CD14-positive monocyte (primary cell): ENCODE measurements at regions not wholly inside any gene's neighbourhood (a gene's known extent, or its start where the extent isn't known, plus 50 kb on each side); places are given as distances from the start of the nearest gene placed in this dataset.

Experiments used
- DNase-seq, 3 donors: peaks; one replicate each; pipeline ENCODE4 v3.0.0-alpha.2; 2011 to 2022
- H2AFZ ChIP-seq: 2 replicates; pipeline ENCODE4 v1.6.0; 2012; ENCODE audit warnings: mild to moderate bottlenecking, low read depth, low read length, inconsistent platforms; ENCODE audit not compliant: insufficient read depth, poor library complexity, severe bottlenecking
- H3K27ac ChIP-seq, 2 donors: 1 replicate in 1 of 2; 2 replicates in 1 of 2; pipeline ENCODE4 v1.5.1; 2012 to 2013; ENCODE audit warnings: low read length in 2 of 2, control low read depth in 1 of 2, inconsistent platforms in 1 of 2, low read depth in 1 of 2, mild to moderate bottlenecking in 1 of 2
- H3K27me3 ChIP-seq, 2 donors: one replicate each; pipeline versions ENCODE4 v1.6.0 to v1.6.1; 2011 to 2013; ENCODE audit warnings: low read length in 2 of 2; ENCODE audit not compliant: control insufficient read depth in 2 of 2, insufficient read depth in 2 of 2
- H3K36me3 ChIP-seq, 2 donors: replicated peaks in 1 of 2; 1 replicate in 1 of 2; 2 replicates in 1 of 2; pipeline versions ENCODE4 v1.5.1 to v1.6.1; 2012 to 2013; ENCODE audit warnings: low read length in 2 of 2, control low read depth in 1 of 2, inconsistent platforms in 1 of 2, mild to moderate bottlenecking in 1 of 2; ENCODE audit not compliant: insufficient read depth in 2 of 2, control insufficient read depth in 1 of 2
- H3K4me1 ChIP-seq, 2 donors: 1 replicate in 1 of 2; 2 replicates in 1 of 2; pipeline versions ENCODE4 v1.5.1 to v1.6.1; 2012 to 2013; ENCODE audit warnings: low read length in 2 of 2, control low read depth in 1 of 2, inconsistent platforms in 1 of 2, mild to moderate bottlenecking in 1 of 2, moderate library complexity in 1 of 2; ENCODE audit not compliant: insufficient read depth in 2 of 2, control insufficient read depth in 1 of 2
- H3K4me2 ChIP-seq: replicated peaks from 2 replicates; pipeline ENCODE3; 2012; ENCODE audit warnings: low read length, moderate library complexity, mild to moderate bottlenecking; ENCODE audit not compliant: poor library complexity, severe bottlenecking; ENCODE audit errors: extremely low read depth
- H3K4me3 ChIP-seq, 3 experiments: fragments of 200-600 bp in 1 of 3; sonication (generic) in 1 of 3; replicated peaks in 1 of 3; 1 replicate in 2 of 3; 2 replicates in 1 of 3; pipeline ENCODE4 v1.5.1; 2011 to 2013; ENCODE audit warnings: low read length in 3 of 3, mild to moderate bottlenecking in 3 of 3, control low read depth in 2 of 3, low read depth in 2 of 3, inconsistent platforms in 1 of 3, moderate library complexity in 1 of 3
- H3K79me2 ChIP-seq: 2 replicates; pipeline ENCODE4 v1.6.0; 2012; ENCODE audit warnings: mild to moderate bottlenecking, control low read depth, inconsistent platforms, low read length, moderate library complexity; ENCODE audit not compliant: insufficient read depth
- H3K9ac ChIP-seq: 2 replicates; pipeline ENCODE4 v1.6.0; 2017; ENCODE audit warnings: low read length, mild to moderate bottlenecking; ENCODE audit not compliant: insufficient read depth, poor library complexity, severe bottlenecking
- H3K9me3 ChIP-seq, 2 donors: replicated peaks in 1 of 2; 1 replicate in 1 of 2; 2 replicates in 1 of 2; pipeline versions ENCODE4 v1.5.1 to v1.6.1; 2012 to 2013; ENCODE audit warnings: low read length in 2 of 2, control low read depth in 1 of 2; ENCODE audit not compliant: control insufficient read depth in 1 of 2, insufficient read depth in 1 of 2
- H4K20me1 ChIP-seq: 2 replicates; pipeline ENCODE4 v1.6.0; 2012; ENCODE audit warnings: mild to moderate bottlenecking, low read length, control low read depth, moderate library complexity; ENCODE audit not compliant: insufficient read depth
- H3K27ac Mint-ChIP-seq, 7 donors: one replicate each; pipeline ENCODE4 v1.8.0; 2020; ENCODE audit warnings: mild to moderate bottlenecking in 7 of 7, mixed read lengths in 7 of 7, moderate library complexity in 6 of 7, inconsistent platforms in 2 of 7
- H3K27me3 Mint-ChIP-seq, 3 donors: one replicate each; pipeline ENCODE4 v1.8.0; 2021 to 2022; ENCODE audit warnings: low read depth in 3 of 3, mild to moderate bottlenecking in 3 of 3, mixed read lengths in 3 of 3, moderate library complexity in 3 of 3, inconsistent platforms in 1 of 3
- H3K36me3 Mint-ChIP-seq, 2 donors: one replicate each; pipeline ENCODE4 v1.8.0; 2020; ENCODE audit warnings: mixed read lengths in 2 of 2, inconsistent platforms in 1 of 2, mild to moderate bottlenecking in 1 of 2
- H3K4me1 Mint-ChIP-seq: one replicate; pipeline ENCODE4 v1.8.0; 2020; ENCODE audit warnings: mild to moderate bottlenecking, mixed read lengths
- H3K4me3 Mint-ChIP-seq, 2 donors: one replicate each; pipeline ENCODE4 v1.8.0; 2020; ENCODE audit warnings: mild to moderate bottlenecking in 2 of 2, mixed read lengths in 2 of 2, moderate library complexity in 1 of 2
- H3K9me3 Mint-ChIP-seq, 7 donors: one replicate each; pipeline ENCODE4 v1.8.0; 2020 to 2022; ENCODE audit warnings: mixed read lengths in 7 of 7, mild to moderate bottlenecking in 6 of 7, moderate library complexity in 6 of 7, inconsistent platforms in 2 of 7
- CTCF ChIP-seq: fragments of 200-600 bp; IDR thresholded peaks from one replicate; pipeline ENCODE4 v1.8.0; 2022; ENCODE audit warnings: antibody characterized with exemption, mild to moderate bottlenecking
- WGBS: methylation state at CpG from one replicate; pipeline ENCODE4 v1.1.5; 2013; ENCODE audit warnings: missing lambda C conversion rate; ENCODE audit not compliant: insufficient coverage; 5-methylcytosine and 5-hydroxymethylcytosine counted together
- intact Hi-C, 2 donors: fragments of 100-400 bp; cut with micrococcal nuclease; formaldehyde crosslinking; loops; one replicate each; pipeline versions ENCODE4 v1.15.0 to v1.15.1; 2023

- Mint-ChIP-seq H3K36me3 (no peaks in the 10 kb centered on the region), H3K4me3 (no peak overlapping the region), H3K27me3 (no peaks in the 10 kb centered on the region), H3K27ac (no peak overlapping the region), H3K9me3 (peaks cover 0 to 5% (median 0%) of the 10 kb centered on the region in 7 donors), H3K4me1 (no peaks in the 10 kb centered on the region)
- Histone ChIP-seq H3K4me1 (no peaks in the 10 kb centered on the region), H2AFZ (no peak overlapping the region), H3K9ac (no peak overlapping the region), H4K20me1 (no peaks in the 10 kb centered on the region), H3K27me3 (no peaks in the 10 kb centered on the region), H3K9me3 (peaks cover 0 to 9% of the 10 kb centered on the region in 2 donors), H3K4me3 (no peak overlapping the region), H3K4me2 (no peak overlapping the region), H3K27ac (no peak overlapping the region), H3K79me2 (no peaks in the 10 kb centered on the region), H3K36me3 (no peaks in the 10 kb centered on the region)
- no peak for TF ChIP-seq CTCF
- no CpG with 5 or more reads among the region's 2 CpGs for WGBS
- intact Hi-C loops: no loop called here
- DNase-seq: no peak
Observed at GRCh38 chr4:63361628-63362027, 1047.6 kb downstream of the TECRL start.

GRCh38 chr4:63361066-63361465, 1048.2 kb downstream of the TECRL start:
- no peak overlapping the region for H3K27ac Mint-ChIP-seq
- no peak for TF ChIP-seq CTCF
- no peaks in the 10 kb centered on the region for H3K4me1 Mint-ChIP-seq
- H4K20me1 ChIP-seq: no peaks in the 10 kb centered on the region
- intact Hi-C loops: no loop called here
- peaks cover 0 to 9% of the 10 kb centered on the region in 2 donors for H3K9me3 ChIP-seq
- H3K27ac ChIP-seq: no peak overlapping the region
- H3K27me3 Mint-ChIP-seq: no peaks in the 10 kb centered on the region
- peaks cover 0 to 5% (median 0%) of the 10 kb centered on the region in 7 donors for H3K9me3 Mint-ChIP-seq
- no peaks in the 10 kb centered on the region for H3K79me2 ChIP-seq
- H3K4me3 Mint-ChIP-seq: no peak overlapping the region
- H3K4me1 ChIP-seq: no peaks in the 10 kb centered on the region
- H3K36me3 ChIP-seq: no peaks in the 10 kb centered on the region
- WGBS: 100% methylated on average over 1 of the region's 3 CpGs
- H3K9ac ChIP-seq: no peak overlapping the region
- no peak overlapping the region for H2AFZ ChIP-seq
- no peak overlapping the region for H3K4me3 ChIP-seq
- H3K36me3 Mint-ChIP-seq: no peaks in the 10 kb centered on the region
- H3K27me3 ChIP-seq: no peaks in the 10 kb centered on the region
- no peak overlapping the region for H3K4me2 ChIP-seq
- DNase-seq: no peak
